ENCODE measurements at regions not wholly inside any gene's neighbourhood (a gene's known extent, or its start where the extent isn't known, plus 50 kb on each side); places are given as distances from the start of the nearest gene placed in this dataset.

DNA sequence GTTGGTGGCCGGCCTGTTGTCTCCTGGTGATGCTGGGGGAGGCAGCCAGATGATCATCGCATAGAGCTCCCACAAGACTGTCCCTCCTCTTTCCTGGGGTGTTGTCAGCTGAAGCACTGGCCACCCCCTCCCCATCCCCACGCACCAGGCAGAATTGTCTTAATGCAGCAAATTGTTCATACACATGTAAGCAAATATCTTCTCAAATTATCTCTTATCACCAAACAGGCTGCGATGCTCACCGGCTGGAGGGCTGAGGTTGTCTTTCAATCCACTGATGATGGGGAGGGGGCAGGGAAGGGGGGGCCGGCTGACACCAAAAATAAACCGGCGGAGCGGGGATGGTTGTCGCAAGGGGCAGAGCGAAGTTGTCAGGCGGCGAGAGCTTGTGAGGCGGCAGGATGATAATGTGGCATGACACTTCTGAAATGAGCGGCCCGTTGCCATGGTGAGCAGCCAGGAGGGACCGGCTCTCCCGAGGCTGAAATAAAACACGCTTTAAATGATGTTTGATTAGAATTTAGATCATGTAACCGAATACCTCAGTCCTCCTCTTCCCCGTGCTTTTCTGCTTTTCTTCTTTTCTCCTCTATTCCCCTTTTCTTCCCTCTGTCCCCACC, 59.8 kb downstream of the MRM1 start:
- no peak for DNase-seq (ENCODE audit: low read depth)

DNA sequence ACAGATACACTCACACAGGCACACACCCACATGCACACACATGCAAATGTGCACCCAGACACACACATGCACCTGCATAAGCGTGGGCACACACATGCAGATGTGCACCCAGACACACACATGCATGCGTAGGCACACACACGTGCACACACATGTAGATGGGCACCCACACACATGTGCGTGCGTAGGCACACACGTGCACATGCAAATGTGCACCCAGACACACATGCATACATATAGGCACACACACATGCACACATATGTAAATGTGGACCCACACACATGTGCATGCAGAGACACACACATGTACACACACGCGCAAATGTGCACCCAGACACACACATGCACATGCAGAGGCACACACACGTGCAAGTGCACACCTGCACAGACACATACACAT, 60.3 kb downstream of the MRM1 start:
- no peak for DNase-seq (ENCODE audit: low read depth)

DNA sequence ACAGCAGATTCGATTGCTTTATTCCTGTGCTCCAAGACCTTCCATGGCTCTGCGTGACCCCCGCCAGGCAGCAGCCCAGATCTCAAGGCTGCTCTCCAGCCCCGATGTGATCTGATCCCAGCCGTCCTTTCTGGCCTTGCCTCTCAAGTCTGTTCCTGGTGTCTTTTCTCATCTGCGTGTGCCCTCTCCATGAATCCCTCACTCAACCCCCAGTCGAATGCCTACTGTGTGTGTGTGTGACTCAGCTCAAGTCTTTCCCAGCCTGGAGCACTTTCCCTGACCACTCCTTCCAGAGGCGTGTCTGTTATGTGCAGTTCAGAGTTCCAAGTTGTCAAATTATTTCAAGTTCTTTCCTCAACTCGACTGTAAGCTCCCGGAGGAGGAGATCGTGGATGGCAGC, 64.0 kb downstream of the MRM1 start:
- no peak for DNase-seq (ENCODE audit: low read depth)

DNA sequence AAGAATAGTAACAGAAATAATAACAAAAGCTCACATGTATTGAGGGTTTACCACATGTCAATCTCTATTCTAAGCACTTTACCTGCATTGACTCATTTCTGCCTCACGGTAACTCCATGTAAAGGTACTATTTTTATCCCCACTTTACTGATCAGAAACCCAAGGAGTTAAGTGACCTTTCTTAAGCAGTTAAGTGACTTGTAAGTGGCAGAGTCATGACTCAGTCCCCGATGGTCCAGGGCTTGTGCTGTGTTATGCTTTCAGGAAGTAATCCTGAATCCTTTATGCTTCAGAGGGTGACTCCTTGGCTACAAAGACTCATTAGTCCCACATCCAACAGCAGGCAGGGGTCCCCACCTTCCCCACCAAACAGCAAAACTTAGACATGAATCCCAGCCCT, 66.5 kb downstream of the MRM1 start:
- DNase-seq (ENCODE audit: low read depth): no peak

DNA sequence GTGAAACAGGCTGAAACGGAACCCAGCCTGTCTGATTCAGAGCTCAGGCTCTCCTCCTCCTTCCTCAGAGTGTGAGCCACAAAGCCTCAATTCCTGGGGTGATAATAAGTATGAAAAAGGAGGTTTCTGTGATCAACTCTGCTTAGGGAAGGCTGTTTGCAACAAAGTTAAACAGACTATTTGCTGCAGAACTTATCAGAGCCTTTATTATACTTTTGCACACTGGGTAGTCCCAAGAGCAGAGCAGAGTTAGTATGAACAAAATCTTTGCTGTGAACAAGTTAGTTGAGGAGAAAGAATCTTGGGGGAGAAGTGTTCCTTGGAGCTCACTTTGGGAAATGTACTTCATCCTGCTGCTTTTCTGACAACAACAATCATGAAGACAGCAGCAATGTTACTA, 67.4 kb downstream of the MRM1 start:
- DNase-seq (ENCODE audit: low read depth): no peak

DNA sequence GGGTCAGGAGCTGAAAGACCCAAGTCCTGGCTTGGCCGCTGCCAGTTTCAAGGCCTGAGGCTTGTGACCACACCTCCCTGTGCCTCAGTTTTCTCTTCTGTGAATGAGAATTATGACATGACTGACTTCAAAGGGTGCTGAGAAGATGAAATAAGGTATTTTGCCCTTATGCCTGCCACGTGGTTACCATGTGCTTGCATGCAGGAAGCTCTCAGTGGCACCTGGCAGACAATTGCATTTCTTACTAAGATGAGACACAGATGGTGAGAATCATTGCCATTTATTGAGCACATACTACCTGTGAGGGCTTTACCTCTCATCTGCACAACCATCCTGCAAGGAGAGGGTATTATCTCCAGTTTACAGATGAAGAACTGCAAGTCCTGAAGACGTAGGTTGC, 69.8 kb downstream of the MRM1 start:
- no peak for DNase-seq (ENCODE audit: low read depth)

DNA sequence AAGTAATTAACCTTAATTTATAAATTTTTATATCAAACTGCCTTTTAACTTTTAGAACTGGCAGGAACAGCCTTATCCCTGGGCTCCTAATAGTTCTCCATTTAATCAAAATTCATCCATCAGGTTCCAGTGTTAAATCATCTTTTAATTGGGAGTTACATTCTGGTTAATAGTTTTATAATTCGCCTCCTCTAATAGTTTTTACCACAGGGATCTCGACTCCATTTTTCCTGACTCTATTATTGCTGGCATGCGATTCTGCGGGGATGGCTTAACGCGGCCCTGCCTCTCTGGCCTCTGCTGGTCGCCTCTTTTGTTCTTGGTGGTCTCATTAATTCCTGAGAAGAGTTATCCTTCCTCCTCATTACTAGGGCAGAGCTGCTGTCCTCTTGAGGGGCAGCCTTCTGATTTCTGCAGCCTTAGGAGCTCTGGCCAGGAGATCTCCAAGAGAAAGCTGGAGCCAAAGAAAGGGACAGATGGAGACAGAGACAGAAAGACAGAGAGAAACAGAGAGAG, 71.1 kb downstream of the MRM1 start:
- no peak for DNase-seq (ENCODE audit: low read depth)

DNA sequence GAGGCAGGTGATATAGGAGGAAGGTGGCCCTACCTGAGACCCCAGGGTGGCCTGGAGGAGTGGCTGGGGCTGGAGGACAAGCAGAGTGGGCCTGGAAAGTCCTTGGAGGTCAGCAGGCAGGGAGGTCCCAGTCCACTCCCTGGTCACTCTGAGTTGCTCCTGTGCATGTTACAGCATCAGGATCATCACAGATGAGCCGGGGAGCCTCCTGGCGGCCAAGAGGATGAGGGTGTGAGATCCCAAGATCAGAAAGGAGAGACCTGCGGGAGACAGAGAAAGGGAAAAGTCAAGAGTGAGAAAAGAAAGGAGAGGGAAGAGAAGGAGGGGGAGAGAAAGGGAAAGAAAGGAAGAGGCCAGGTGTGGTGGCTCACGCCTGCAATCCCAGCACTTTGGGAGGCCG, 71.7 kb downstream of the MRM1 start:
- DNase-seq (ENCODE audit: low read depth): no peak

DNA sequence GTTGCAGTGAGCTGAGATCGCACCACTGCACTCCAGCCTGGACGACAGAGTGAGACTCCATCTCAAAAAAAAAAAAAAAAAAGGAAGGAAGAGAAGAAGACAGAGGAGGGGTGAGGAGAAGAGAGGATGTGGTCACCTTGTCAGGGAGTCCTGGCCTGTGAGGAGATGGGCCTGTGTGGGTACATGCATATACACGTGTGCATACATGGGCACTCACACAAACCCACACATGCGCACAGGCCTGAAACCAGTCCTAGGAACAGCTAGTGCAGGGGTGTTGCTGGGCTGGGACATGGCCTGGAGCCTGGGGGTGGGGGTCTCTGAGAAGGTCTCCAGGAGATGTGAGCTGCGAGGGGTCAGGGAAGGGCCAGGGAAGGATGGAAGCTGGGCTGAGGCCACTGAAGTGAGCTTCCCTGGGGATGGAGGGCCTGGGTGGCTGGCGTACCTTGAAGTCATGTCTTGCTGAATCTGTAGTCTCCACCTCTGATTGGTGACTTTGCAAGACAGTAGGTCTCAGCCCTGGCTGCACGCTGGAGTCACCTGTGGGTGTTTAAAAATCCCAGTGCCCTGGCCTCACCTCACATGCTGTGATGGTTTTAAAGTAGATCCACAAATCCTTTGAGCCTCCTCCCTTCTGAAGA, 72.4 kb downstream of the MRM1 start:
- DNase-seq (ENCODE audit: low read depth): no peak

DNA sequence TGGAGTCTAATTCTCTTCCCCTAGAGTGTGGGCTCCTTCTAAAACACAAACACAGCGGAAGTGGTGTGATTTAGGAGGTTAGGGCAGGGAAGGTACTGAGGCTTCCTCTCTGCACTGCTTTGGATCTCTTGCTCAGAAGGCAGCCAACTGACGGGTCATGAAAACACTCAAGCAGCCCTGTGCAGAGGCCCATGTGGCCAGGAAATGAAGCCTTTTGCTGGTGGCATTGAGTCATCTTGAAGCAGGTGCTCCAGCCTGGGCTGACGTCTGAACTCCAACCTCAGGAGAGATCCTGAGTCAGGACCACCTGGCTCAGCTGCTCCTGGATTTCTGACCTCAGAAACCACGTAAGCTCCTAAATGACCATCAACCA, 72.9 kb downstream of the MRM1 start:
- no peak for DNase-seq (ENCODE audit: low read depth)

DNA sequence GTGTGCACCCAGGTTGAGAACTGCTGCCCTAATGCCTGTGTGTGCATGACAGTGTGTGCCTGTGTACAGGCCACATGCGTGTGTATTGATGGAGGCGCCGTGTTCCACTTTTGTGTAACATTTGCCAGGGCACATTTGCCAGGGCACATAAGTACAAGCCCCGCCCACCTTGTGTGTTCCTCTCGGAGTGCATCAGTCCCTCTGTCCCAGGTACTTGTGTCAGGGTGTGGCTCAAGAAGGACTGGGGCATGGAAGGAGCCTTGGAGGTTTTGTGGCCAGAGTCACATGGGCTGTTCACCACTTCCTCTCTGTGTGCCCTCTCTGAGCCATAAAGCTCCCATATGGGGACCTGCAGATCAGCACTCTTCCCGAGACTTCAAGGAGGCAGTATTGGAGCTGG, 73.9 kb downstream of the MRM1 start:
- no peak for DNase-seq (ENCODE audit: low read depth)

DNA sequence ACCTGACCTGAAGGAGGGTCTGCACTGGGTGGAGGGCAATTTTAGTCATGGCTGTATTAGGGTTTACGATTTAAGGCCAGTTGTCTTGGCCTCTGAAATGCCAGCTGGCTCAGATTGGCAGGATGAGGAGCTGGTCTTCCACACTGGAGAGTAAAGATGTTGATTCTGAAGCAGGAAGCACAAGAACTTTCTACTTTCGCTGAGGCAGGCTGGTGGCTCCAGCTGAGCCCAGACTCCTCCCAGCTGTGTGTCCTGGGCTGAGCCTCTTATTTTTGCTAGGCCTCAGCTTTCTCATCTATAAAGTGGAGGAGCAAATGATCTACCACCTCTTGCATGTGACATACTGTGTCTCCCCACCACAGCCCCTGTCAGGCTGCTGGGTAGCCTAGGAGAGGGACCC, 74.4 kb downstream of the MRM1 start:
- DNase-seq (ENCODE audit: low read depth): no peak

DNA sequence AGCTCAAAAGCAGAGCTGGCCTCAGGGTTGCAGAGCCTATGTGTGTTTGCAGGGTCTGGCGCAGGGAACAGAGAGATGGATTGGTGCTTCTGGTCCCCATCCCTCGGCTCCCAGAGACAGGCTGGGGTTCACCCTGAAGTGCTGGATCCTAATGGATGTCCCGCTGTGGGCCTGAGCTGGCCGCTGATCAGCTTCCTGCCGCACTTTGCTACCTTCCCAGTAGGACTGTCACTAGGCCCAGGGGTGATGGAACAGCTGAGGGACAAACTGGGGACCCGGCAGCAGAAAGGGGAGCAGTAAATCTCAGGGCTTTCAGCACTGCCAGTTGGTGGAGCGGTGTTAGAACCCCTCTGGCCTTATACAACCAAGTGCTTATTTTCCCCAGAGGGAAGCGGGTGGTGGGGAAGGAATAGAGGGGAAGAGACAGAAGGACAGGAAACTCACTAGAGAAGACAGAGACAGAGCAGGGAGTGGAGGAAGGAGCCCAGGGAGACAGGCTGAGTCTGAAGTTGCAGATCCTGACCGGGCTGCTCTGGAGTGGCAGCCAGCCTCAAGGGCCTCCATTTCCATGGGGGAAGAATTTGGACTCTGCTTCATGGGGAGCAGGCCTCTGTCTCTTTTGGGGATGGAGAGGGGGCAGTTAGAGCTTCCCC, 78.6 kb downstream of the MRM1 start:
- DNase-seq (ENCODE audit: low read depth): no peak

DNA sequence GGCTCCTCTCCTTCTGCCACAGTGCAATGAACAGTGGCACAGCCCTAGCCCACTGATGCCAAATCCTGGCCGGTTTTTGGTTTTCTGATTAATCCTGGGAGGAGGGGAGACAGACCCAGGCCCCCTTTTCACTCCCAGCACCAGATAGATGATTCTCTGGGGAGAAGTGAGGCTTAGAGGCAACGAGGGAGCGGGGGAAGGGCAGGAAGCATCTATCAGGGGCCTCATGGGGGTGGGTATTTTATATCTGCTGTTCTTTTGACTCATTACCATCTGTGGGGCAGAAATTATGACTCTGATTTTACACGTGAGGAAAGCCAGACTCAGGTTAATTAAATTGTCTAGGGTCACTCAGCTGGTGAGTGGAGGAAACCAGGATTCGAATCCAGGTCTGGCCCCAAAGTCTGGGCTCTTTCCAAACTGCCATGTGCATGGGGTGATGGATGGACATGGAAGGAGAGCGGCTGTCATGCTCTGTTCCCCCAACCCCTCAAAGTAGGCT, 79.4 kb downstream of the MRM1 start:
- no peak for DNase-seq (ENCODE audit: low read depth)

DNA sequence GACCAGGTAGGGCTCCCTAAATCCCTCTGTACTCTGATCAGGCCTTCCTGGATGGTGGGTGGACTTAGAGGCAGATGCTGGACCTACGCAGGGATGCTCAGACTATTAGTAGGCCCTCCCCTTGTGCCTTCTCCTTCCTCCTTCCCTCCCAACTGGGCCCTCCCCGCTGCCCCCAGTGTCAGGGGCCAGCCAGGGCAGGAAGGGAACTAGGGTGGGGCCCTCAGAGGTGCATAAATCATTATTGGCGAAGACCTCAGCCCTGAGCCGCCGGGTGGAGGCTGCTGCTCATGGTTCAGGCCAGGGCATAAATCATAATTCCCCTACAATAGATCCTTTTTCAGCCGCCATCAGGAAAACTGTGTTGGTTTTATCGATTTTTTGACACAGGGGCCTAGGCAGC, 81.4 kb downstream of the MRM1 start:
- DNase-seq (ENCODE audit: low read depth): no peak

DNA sequence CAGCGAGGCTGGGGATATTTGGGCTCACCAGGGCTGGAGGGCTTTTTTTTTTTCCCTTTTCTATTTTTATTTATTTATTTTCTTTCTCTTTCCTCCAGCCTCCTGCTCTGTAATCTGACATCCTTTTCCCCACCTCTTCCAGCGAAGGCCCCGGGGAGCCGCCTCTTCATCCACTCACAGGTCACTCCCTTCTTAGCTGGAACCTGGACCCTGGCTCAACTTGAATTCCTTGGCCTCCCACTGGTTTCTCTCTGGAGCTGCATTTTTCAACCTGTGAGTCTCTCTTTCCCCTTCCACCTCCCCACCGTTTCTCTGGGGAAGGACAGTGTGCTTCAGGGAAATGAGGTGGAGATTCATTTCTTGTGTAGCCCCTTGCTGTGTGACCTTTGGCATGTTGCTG, 82.0 kb downstream of the MRM1 start:
- no peak for DNase-seq (ENCODE audit: low read depth)

DNA sequence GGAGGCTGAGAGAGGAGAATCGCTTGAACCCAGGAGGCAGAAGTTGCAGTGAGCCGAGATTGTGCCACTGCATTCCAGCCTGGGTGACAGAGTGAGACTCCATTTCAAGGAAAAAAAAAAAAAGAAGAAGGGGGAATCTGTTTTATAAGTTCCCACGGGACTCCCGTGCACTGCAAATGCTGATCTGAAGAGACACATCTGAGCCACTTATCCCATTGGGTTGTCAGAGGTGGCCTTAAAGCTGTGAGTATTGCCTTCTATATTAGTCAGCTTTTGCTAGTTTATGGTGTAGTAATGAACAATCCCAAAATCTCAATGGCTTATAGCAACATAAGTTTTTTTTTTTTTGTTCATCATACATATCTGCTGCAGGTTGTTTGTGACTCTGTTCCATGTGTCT, 82.8 kb downstream of the MRM1 start:
- DNase-seq (ENCODE audit: low read depth): no peak

DNA sequence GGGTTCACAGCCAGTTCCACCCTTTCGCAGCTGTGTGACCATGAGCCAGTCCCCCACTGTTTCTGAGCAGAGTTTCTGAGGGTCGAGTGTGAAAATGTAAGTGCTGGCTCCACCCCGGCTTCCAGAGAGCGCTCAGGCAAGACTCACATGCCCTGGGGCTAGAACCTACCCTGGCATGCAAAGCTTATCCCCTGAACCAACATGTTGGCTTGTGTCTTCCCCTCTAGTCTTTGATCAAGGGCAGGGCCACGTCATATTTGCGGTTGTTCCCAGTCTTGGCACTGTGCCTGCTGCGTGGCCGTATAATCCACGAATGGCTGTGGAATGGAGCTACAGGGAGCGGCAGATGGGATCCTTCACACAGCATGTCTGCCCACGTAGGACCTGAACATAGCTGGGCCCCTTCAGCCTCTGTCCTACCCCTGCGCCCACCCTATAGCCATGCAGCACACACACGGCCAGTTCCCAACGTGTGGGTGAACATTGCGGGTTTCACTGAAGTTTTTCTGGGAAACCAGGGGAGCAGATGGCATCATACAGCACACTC, 84.8 kb downstream of the MRM1 start:
- no peak for DNase-seq (ENCODE audit: low read depth)

DNA sequence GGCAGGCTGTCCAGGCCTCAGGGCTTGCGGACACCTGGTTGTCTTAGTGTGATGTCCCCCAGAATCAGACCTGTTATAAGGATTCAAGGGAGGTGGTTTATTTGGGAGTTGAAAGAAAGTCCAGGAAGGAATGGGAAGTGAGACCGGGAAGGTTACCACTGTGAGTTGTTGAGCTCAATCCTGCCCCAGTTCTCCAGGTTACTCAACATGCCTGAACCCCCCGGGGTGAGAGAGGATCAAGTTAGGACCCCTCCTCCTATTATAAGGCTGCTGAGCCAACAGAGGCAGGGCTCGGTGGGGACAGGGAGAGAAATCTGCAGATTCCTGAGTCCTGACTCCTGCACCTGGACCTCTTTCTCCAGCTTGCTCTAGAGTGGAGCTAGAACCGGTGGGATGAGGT, 86.4 kb downstream of the MRM1 start:
- no peak for DNase-seq (ENCODE audit: low read depth)

DNA sequence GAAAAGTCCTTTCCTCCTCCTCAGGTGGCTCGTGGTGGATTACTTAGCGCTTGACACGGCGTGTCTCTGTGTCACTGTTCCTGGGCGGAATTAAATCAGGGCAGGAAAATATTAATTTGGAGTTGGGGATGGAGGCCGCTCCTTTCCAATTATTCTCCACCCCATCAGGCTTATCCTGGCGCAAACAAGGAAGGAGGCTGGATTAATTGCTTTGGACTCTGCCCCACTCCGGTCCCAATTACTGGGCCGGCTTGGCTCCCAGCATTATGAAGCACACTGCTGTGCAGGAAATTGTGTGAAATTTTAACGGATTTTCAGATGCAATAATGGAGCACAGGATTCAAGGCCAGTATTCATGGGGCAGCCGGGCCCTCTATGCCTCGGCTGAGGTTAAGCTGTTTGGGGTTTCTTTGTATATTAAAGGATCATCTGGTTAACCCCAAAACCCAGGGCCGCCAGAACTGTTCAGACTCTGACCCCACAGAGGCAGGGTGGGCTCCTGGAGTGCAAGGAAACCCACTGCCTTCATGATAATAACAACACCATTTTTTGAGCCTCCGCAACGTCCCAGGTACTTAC, 87.8 kb downstream of the MRM1 start:
- DNase-seq (ENCODE audit: low read depth): no peak

DNA sequence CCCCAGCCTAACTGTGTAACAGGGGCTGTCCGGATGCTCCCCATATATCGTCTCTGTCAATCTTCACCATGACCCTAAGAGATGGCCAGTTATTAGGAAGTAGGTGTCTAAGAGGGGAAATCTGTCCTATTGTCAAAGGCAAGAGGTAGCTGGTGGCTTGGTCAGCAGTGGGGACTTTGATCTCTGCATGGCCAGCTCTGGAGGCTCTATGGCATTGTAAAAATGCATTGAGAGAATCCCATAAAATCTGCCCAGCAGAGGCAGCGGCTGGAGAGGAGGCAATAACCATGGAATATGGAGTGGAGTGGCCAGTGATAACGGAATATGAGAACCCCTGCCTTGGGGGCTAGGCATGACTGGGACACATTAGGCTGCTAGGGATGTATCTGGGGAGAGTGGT, 88.8 kb downstream of the MRM1 start:
- DNase-seq (ENCODE audit: low read depth): no peak

DNA sequence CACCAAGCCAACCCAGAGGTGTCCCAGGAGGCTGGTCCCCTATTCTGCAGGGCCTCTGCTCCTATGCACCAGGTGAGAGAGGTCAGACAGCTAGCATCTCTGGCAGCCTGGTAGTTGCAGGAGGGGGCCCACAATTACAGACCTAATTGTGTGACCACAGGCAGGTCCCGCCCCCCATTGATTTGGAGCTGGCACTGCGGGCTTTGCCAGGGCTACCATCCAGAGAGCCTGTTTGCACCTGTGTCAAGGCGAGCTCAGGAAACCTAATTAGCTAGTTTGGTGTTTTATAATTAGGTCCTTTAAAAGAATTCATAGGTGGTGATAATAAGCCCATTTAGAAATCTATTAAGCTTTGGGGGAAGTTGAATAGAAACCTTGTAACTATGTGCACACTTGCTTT, 90.2 kb downstream of the MRM1 start:
- no peak for DNase-seq (ENCODE audit: low read depth)

DNA sequence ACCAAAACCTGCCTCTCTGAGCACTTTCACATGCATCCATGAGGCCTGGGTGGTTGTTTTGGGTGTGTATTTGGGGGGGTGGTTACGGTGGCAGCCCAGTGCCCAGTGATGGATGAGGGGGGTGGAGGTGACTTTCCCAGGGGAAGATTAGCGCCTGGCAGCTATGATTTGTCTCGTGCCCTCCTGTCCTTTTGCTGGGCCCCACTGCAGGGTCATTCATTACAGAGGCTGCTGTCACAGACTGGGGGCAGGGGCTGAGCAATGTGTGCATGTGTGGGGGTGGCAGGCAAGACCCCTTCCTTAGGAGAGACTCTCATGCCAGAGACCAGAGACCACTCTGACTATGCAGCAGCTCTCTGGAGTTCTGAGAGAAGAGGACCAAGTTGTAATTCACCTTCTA, 93.7 kb downstream of the MRM1 start:
- DNase-seq (ENCODE audit: low read depth): no peak
